Inflammatory macrophage (primary cell): ENCODE measurements at regions not wholly inside any gene's neighbourhood (a gene's known extent, or its start where the extent isn't known, plus 50 kb on each side); places are given as distances from the start of the nearest gene placed in this dataset.

Experiments used
- DNase-seq, 2 donors: peaks; one replicate each; pipeline ENCODE4 v3.0.0-alpha.2; 2020 to 2022

GRCh38 chr3:150117076-150117475, 146.4 kb upstream of the PFN2 start:
- no peak for DNase-seq

GRCh38 chr3:150116196-150116595, 145.5 kb upstream of the PFN2 start:
- DNase-seq, result no peak

- no peak for DNase-seq
Measured at GRCh38 chr3:150114873-150115540, 144.3 kb upstream of the PFN2 start.

- no peak for DNase-seq
Measured at GRCh38 chr3:150114273-150114672, 143.6 kb upstream of the PFN2 start.

GRCh38 chr3:150110097-150110496, 139.4 kb upstream of the PFN2 start:
- no peak for DNase-seq

- no peak for DNase-seq
Measured at GRCh38 chr3:150107429-150108175, 136.9 kb upstream of the PFN2 start.

GRCh38 chr3:150106740-150107428, 136.2 kb upstream of the PFN2 start:
- no peak for DNase-seq

- DNase-seq, result no peak
Measured at GRCh38 chr3:150105886-150106612, 135.4 kb upstream of the PFN2 start.

- no peak for DNase-seq
Measured at GRCh38 chr3:150105025-150105424, 134.3 kb upstream of the PFN2 start.

- no peak for DNase-seq
Measured at GRCh38 chr3:150104564-150104963, 133.9 kb upstream of the PFN2 start.

GRCh38 chr3:150101016-150101415, 130.3 kb upstream of the PFN2 start:
- DNase-seq, result no peak

GRCh38 chr3:150098621-150099020, 127.9 kb upstream of the PFN2 start:
- DNase-seq, result no peak

- no peak for DNase-seq
Measured at GRCh38 chr3:150097588-150097890, 126.8 kb upstream of the PFN2 start.

- DNase-seq, result no peak
Measured at GRCh38 chr3:150096700-150097587, 126.2 kb upstream of the PFN2 start.

- DNase-seq, result no peak
Measured at GRCh38 chr3:150094150-150094933, 123.6 kb upstream of the PFN2 start.

GRCh38 chr3:150091626-150092025, 120.9 kb upstream of the PFN2 start:
- no peak for DNase-seq

- DNase-seq, result no peak
Measured at GRCh38 chr3:150090877-150091276, 120.2 kb upstream of the PFN2 start.

GRCh38 chr3:150090006-150090405, 119.3 kb upstream of the PFN2 start:
- DNase-seq, result no peak

GRCh38 chr3:150084128-150084527, 113.4 kb upstream of the PFN2 start:
- no peak for DNase-seq

GRCh38 chr3:150083655-150084042, 113.0 kb upstream of the PFN2 start:
- DNase-seq, result no peak

- DNase-seq, result no peak
Measured at GRCh38 chr3:150082898-150083654, 112.4 kb upstream of the PFN2 start.
